ENCODE measurements at regions not wholly inside any gene's neighbourhood (a gene's known extent, or its start where the extent isn't known, plus 50 kb on each side); places are given as distances from the start of the nearest gene placed in this dataset.

GRCh38 chr13:80048030-80048429, 292.9 kb downstream of the SPRY2 start:
- 72% methylated on average over 1 of the region's 1 CpG for WGBS
- Histone ChIP-seq H3K27me3 (no peaks in the 10 kb centered on the region), H3K4me1 (peaks cover 12 to 22% (median 19%) of the 10 kb centered on the region in 4 donors), H3K4me3 (no peak overlapping the region), H3K9me3 (no peaks in the 10 kb centered on the region), H3K27ac (replicated peaks in 1 of 4) (peak overlapping the region in 1 of 4 donors; percentile 18), H3K36me3 (no peaks in the 10 kb centered on the region)
- TF ChIP-seq POLR2AphosphoS5 (IDR thresholded peaks at IDR 0.05) (no peak), POLR2A (IDR thresholded peaks at IDR 0.05; ENCODE audit: low read depth) (no peak), EP300 (IDR thresholded peaks at IDR 0.05) (no peak)
- TF ChIP-seq, protein P1, sequence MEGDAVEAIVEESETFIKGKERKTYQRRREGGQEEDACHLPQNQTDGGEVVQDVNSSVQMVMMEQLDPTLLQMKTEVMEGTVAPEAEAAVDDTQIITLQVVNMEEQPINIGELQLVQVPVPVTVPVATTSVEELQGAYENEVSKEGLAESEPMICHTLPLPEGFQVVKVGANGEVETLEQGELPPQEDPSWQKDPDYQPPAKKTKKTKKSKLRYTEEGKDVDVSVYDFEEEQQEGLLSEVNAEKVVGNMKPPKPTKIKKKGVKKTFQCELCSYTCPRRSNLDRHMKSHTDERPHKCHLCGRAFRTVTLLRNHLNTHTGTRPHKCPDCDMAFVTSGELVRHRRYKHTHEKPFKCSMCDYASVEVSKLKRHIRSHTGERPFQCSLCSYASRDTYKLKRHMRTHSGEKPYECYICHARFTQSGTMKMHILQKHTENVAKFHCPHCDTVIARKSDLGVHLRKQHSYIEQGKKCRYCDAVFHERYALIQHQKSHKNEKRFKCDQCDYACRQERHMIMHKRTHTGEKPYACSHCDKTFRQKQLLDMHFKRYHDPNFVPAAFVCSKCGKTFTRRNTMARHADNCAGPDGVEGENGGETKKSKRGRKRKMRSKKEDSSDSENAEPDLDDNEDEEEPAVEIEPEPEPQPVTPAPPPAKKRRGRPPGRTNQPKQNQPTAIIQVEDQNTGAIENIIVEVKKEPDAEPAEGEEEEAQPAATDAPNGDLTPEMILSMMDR (IDR thresholded peaks at IDR 0.05), result no peak
- DNase-seq (ENCODE audit: extremely low spot score), result no peak
- intact Hi-C loops (cut with DNase I), result no loop called here

DNA sequence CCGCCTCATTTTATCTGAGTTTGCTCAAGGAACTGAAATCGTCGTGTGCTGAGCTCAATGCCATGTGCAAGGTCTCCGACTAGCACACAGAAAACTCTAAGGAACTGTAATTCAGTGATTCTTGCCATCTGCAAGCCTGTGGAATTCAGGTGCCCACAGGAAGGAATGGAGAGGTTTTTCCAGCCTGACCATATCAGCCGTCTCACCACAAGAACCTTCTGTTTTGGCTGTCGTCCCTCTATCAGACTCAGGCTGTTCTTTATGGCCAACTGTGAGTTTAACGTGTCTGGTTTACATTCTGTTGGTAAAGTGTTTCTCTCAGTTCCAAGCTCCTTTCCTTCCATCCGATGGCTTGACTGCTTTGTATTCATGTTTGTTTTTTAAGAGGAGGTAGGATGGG, 293.5 kb downstream of the SPRY2 start:
- Histone ChIP-seq H3K4me1 (peaks cover 12 to 22% (median 19%) of the 10 kb centered on the region in 4 donors), H3K9me3 (no peaks in the 10 kb centered on the region), H3K27ac (replicated peaks in 1 of 4) (no peak overlapping the region), H3K27me3 (no peaks in the 10 kb centered on the region), H3K36me3 (no peaks in the 10 kb centered on the region), H3K4me3 (no peak overlapping the region)
- WGBS, result 66% methylated on average over 8 of the region's 8 CpGs
- intact Hi-C loops (cut with DNase I), result no loop called here
- TF ChIP-seq POLR2A (IDR thresholded peaks at IDR 0.05; ENCODE audit: low read depth) (no peak), EP300 (IDR thresholded peaks at IDR 0.05) (no peak), POLR2AphosphoS5 (IDR thresholded peaks at IDR 0.05) (no peak)
- TF ChIP-seq, protein P1 (IDR thresholded peaks at IDR 0.05), result no peak
- DNase-seq (ENCODE audit: extremely low spot score), result no peak

DNA sequence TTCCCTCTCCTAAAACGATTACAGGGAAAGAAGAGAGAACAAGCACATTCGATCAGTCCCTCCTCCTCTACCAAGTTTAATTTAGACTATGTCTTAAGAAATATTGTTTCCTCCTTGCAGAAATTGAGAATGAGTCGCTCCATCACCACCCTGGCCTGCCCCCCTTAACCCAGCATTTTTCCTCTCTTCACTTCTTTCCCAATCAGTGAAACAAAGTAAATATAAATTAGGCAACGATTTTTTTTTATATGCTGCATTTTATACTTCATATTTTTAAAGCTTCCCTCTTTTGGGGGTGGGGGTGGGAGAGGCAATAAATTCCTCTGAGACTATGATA, 300.0 kb downstream of the SPRY2 start:
- Histone ChIP-seq H3K27ac (replicated peaks in 1 of 4) (no peak overlapping the region), H3K4me3 (no peak overlapping the region), H3K4me1 (no peaks in the 10 kb centered on the region), H3K27me3 (no peaks in the 10 kb centered on the region), H3K36me3 (no peaks in the 10 kb centered on the region), H3K9me3 (no peaks in the 10 kb centered on the region)
- intact Hi-C loops (cut with DNase I), result no loop called here
- DNase-seq (ENCODE audit: extremely low spot score), result no peak
- no peak for TF ChIP-seq POLR2AphosphoS5 (IDR thresholded peaks at IDR 0.05)
- no peak for TF ChIP-seq EP300 (IDR thresholded peaks at IDR 0.05)
- no peak for TF ChIP-seq POLR2A (IDR thresholded peaks at IDR 0.05; ENCODE audit: low read depth)
- TF ChIP-seq, protein P1 (IDR thresholded peaks at IDR 0.05), result no peak
- 53% methylated on average over 4 of the region's 4 CpGs for whole genome bisulfite sequencing

DNA sequence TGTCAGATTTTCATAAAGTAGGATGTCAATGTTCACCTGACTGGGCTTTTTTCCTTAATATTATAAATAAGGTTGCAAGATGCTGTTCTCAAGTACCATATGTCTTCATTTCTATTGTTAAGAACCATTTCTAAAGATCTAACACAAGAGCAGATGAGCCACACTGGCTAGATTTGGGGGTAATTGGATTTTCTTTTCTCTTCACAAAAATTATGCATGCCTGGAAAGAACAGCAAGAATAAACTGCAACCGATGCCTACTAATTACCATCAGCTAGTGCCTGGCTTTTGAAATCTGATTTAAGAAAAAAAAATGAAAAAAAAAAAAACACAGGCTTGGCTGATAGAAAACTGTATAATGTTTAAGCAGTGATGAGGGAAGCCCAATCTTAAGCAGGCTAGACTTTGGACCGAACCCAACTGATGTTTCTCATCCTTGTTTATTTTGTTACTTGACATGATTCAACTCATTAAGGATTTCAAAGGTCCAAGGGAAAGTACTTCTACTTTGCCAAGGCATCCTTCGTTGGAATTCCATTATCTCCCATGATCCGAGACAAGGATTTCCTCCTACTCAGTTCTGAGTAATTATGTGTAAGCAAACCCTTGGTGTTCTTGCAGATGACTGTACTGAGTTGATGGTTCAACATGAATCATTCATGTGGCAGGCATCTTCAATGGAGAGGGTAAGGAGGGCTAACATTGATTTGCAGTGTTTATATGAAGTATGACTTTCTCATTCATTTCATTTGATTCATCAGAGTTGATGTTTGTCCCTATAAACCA, 300.5 kb downstream of the SPRY2 start:
- no peaks in the 10 kb centered on the region for H3K4me1 ChIP-seq
- H3K27ac ChIP-seq (replicated peaks in 1 of 4), result no peak overlapping the region
- H3K4me3 ChIP-seq, result no peak overlapping the region
- H3K9me3 ChIP-seq, result no peaks in the 10 kb centered on the region
- no peaks in the 10 kb centered on the region for H3K36me3 ChIP-seq
- intact Hi-C loops (cut with DNase I), result no loop called here
- no peaks in the 10 kb centered on the region for H3K27me3 ChIP-seq
- WGBS, result 34% methylated on average over 4 of the region's 4 CpGs
- TF ChIP-seq POLR2AphosphoS5 (IDR thresholded peaks at IDR 0.05) (peak in 1 of 2 donors; percentile 23), POLR2A (IDR thresholded peaks at IDR 0.05; ENCODE audit: low read depth) (no peak), EP300 (IDR thresholded peaks at IDR 0.05) (no peak)
- TF ChIP-seq, protein P1 (IDR thresholded peaks at IDR 0.05), result no peak
- no peak for DNase-seq (ENCODE audit: extremely low spot score)

DNA sequence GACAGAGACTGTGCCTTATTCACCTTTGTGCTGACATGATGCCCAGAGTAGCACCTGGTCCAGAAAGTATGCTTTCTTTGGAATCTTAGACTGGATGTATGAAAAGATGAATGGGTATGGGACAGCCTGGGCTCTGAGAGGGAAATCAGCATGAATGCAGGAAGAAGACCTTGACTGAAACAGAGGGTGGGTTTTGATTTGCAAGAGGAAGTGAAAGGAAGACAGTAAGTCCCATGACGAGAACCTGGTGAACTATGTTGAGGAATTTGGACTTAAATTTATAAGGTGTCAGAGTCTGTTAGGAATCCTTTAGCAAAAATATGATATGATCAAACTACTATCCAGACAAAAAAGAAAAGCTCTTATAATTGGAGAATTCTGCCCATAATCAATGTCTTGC, 301.9 kb downstream of the SPRY2 start:
- 73% methylated on average over 1 of the region's 1 CpG for WGBS
- Histone ChIP-seq H3K27ac (replicated peaks in 1 of 4) (no peak overlapping the region), H3K9me3 (no peaks in the 10 kb centered on the region), H3K27me3 (no peaks in the 10 kb centered on the region), H3K36me3 (no peaks in the 10 kb centered on the region), H3K4me1 (no peaks in the 10 kb centered on the region), H3K4me3 (no peak overlapping the region)
- intact Hi-C loops (cut with DNase I), result no loop called here
- no peak for DNase-seq (ENCODE audit: extremely low spot score)
- TF ChIP-seq, protein P1 (IDR thresholded peaks at IDR 0.05), result no peak
- no peak for TF ChIP-seq EP300 (IDR thresholded peaks at IDR 0.05)
- TF ChIP-seq POLR2A (IDR thresholded peaks at IDR 0.05; ENCODE audit: low read depth), result no peak
- no peak for TF ChIP-seq POLR2AphosphoS5 (IDR thresholded peaks at IDR 0.05)

Data from esophagus muscularis mucosa (tissue), 4 donors.